ENCODE measurements at regions not wholly inside any gene's neighbourhood (a gene's known extent, or its start where the extent isn't known, plus 50 kb on each side); places are given as distances from the start of the nearest gene placed in this dataset.

DNA sequence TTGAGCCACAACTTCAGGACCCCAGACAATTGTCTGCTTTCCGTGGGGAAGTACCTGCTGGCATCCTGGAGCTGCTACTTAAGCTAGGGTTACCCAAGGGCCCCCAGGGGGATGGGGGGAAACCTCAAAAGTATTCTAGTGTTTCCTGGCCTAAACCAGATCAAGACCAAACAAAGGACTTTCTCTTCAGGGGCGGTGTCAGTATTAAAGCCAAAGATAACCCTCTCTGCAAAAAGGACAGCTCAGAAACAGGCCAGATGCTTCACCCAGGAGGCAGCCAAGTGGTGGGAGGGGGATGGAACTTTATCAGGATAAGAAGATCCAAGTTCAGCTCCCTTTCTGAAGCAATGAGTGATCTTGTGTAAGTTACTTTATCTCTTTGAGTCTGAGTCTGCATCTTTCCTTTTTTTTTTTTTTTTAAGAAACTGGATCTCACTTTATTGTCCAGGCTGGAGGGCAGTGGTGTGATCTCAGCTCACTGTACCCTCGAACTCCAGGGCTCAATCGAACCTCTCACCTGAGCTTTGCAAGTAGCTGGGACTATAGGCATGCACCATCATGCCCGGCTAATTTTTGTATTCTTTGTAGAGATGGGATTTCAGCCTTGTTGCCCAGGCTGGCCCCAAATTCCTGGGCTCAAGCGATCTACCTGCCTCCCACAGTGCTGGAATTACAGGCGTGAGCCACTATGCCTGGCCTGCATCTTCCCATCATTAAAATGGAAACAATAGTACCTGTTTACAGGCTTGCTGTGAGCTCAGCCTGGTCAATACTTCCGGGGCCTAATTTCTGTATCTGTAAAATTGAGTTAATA, 151.8 kb upstream of the PTPRM start:
- DNase-seq (ENCODE audit: low read depth): no peak

GRCh38 chr18:7417727-7418126, 149.4 kb upstream of the PTPRM start:
- DNase-seq (ENCODE audit: low read depth): peak; percentile 91

- no peak for DNase-seq (ENCODE audit: low read depth)
These were observed 137.3 kb upstream of the PTPRM start for GRCh38 chr18:7429831-7430230.

DNA sequence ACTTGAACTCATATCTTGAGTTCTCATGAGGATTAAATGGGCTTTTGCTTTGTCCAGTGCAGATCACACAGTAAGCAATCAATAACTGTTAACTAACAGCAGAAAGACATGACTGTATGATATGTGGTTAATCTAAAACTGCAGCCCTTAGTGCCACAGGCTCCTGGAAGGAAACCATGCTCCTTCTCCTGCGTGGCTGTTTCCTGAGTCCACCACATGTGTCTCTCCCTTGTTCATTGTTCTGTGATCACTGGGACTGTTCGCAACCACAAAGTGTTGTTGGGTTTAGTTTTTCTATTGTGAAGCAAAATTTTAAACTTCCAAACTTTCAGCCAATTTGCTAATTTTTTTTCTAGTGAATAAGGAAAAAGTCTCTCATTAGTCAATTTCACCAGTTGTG, 130.9 kb upstream of the PTPRM start:
- no peak for DNase-seq (ENCODE audit: low read depth)

GRCh38 chr18:7437870-7438269, 129.2 kb upstream of the PTPRM start:
- DNase-seq (ENCODE audit: low read depth): no peak

GRCh38 chr18:7438646-7439045, 128.5 kb upstream of the PTPRM start:
- DNase-seq (ENCODE audit: low read depth): no peak

GRCh38 chr18:7447318-7448028, 119.6 kb upstream of the PTPRM start:
- no peak for DNase-seq (ENCODE audit: low read depth)

DNA sequence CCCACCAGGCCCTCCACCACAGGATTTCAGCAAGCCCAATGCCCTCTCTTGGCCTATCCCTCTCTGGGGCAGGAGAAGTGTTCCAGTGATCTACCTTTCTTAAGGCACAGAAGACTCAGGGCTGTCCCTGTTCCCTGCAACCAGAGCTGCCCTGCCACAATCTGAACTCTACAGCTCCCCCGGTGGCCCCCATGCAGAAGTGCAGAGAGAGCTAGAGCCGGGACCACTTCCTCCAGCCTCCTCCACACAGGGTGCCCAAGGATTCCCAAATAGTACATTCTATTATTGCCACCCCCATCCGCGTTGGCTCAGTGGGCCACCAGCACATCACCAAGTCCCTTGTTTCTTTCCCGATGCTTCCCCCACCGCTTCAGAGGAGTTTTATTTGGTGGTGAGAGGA, 114.8 kb upstream of the PTPRM start:
- peak; percentile 29 for DNase-seq (ENCODE audit: low read depth)

DNA sequence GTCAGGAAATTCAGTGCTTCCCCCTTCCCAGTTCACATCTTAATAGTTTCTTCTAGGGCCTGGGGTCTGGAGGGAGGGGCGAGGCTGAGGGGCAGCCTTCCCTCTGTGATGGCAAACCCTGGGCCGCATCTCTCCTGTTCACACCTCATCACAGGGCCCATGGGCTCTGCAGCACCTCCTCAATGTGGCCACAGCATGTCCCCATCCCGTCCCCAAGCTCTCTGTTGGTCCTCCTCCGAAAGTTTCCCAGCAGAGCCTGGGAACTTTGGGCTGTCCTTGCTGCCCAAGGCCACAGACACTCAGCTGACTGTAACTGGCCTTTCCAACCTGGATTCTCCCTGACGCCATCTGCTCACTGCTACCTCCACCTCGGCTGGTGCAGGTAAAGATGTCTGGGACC, 112.7 kb upstream of the PTPRM start:
- DNase-seq (ENCODE audit: low read depth): no peak

DNA sequence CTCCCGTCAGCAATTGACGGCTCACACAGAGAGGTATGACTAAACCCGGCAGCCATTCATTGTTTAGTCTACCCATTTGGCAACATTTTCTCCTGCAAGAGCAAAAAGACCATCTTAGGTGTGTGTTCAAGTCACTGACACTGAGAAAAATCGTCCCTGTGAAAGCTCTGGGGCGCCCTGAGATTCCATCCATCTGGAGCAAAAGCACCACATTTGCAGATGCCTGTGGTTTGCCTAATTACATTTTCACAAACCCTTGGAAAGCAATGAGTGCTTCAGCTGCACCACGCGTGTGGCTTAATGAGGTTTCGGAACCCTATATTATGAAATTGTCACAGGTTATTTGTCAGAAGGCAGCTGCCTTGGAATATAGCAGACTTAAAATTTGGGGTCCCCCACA, 110.7 kb upstream of the PTPRM start:
- no peak for DNase-seq (ENCODE audit: low read depth)

DNA sequence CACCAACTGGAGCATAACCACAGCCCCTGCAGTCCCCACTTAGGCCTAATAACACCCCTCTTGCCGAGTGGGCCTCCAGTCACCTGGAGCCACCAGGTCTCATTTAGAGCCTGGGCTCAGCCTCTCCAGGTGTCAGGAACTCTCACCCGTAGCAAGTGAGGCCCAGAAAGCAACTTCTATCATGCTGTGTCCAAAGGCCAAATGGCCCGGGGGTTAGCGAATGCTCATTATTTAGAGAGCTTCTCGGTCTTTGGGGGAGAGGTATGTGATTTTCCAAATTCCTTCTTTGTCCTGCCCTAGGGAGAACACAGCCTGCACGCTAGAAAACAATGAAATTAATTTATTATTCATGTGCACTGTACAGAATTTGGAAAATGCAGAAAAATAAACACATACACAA, 109.9 kb upstream of the PTPRM start:
- no peak for DNase-seq (ENCODE audit: low read depth)

DNA sequence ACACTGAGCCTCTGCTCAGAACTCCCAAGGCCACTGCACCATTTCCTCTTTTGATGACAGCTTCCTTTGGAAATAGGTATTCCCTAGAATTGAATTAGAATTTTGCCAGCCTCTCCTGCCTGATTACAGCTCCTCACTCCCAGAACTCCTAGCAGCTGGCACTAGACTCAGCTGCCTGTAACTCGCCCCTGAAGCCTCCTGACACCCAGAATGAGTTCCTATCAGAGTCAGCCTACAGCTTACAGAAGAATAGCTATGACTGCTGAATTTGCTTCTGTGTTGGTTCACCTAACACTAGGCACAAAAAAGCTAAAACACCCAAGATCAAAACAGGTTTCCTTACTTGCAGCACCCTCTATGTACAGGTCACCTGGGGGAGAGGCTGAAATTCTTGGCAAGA, 108.2 kb upstream of the PTPRM start:
- no peak for DNase-seq (ENCODE audit: low read depth)

DNA sequence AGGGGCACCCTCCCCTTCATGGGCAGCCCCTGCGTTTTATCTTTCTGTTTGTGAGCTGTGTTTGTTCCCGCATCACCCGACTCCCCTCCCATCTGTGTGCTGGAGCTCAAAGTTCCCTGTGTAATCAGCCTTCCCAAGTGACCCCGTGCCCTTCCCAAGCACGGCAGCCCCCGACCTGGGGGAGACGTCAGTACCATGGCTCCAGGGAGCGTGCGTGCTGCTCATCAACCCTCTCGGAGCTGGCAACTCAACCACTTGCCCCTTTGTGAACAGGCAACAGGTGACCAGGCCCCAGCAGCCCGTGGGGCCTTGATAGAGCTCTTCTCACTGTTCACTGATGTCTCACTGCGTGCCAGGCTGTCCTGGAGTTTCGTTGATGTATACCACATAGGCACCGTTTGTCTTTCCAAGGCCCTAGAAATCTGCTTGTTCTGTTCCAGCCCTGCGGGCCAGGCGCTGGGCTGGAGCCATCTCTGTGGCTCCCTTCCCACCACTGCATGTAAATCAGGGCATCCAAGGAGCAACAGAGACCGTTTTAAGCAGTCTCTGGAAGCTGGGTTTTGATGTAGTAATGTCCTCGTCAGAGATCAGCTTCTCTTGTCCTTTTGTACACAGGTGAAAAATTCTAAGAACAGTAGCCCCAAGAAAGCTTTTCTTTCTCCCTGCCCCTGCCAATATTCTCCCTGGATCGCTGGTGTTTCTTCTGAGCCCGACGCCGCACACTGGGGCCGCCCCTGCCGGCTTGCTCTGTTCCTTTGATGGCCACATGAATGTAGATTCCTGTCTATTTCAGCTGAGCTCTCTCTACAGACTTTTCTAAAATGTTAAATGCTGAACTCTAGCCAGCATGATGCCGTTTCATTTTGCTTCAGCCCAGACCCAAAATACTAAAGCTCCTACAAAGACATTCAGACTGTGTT, 107.0 kb upstream of the PTPRM start:
- DNase-seq (ENCODE audit: low read depth): no peak

DNA sequence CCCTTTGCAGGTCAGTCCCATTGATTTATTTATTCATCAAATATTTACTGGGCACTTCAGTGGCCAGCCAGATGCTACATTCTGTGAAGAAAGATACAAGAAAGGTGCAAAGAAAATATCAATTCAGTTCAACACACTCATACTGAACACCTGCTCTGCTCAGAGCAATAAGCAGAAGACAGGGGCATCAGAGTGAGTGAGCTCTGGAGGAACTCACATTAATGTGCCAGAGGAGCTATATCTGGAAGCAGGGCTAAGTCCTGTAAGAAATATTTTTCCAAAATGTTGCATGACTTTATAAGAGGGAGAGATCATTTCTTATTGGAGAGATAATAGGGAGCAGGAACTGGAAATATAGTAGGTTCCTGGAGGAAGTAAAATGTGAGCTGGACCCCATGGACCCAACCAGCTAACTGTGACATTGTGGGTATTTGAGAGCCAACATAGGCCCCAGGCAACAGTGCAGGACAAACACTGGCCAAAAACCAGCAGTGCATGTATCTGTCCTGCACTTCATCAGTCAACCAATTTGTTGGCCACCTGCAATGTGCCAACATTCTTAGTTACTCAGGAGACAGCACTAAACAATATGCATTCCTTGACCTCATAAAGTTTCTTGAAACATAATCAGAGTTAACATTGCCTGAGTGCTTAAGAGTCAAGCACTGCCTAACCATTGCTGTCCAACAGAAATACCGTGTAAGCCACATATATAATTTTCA, 102.7 kb upstream of the PTPRM start:
- DNase-seq (ENCODE audit: low read depth): peak; percentile 20

- DNase-seq (ENCODE audit: low read depth): no peak
These were observed 100.9 kb upstream of the PTPRM start for GRCh38 chr18:7466190-7466589.

- DNase-seq (ENCODE audit: low read depth): peak; percentile 68
These were observed 99.2 kb upstream of the PTPRM start for GRCh38 chr18:7467708-7468466.

- DNase-seq (ENCODE audit: low read depth): no peak
These were observed 97.0 kb upstream of the PTPRM start for GRCh38 chr18:7470101-7470500.

GRCh38 chr18:7470503-7470902, 96.6 kb upstream of the PTPRM start:
- no peak for DNase-seq (ENCODE audit: low read depth)

- DNase-seq (ENCODE audit: low read depth): no peak
These were observed 90.7 kb upstream of the PTPRM start for GRCh38 chr18:7476386-7476785.

- no peak for DNase-seq (ENCODE audit: low read depth)
These were observed 87.4 kb upstream of the PTPRM start for GRCh38 chr18:7479756-7480155.

DNA sequence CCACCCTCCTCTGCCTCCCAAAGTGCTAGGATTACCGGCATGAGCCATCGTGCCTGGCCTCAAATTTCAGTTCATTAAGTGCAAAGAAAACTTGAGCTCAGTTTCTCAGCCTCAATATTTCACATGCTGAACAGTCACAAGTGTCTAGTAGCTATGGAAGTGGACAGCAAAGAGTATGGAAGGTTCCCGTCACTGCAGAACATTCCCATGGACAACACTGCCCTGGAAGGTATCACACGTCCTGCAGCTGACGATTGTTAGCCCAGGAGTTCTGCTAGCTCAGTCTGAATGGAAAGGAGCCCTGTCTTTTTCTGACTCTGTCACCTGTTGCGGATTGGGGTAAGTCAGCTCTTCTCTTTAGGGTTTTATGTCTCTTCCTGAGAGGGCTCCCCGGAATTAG, 86.2 kb upstream of the PTPRM start:
- no peak for DNase-seq (ENCODE audit: low read depth)
